ENCODE measurements at regions not wholly inside any gene's neighbourhood (a gene's known extent, or its start where the extent isn't known, plus 50 kb on each side); places are given as distances from the start of the nearest gene placed in this dataset.
A peak's percentile ranks its signal among the peaks of the same experiment; 100 is the strongest.

DNA sequence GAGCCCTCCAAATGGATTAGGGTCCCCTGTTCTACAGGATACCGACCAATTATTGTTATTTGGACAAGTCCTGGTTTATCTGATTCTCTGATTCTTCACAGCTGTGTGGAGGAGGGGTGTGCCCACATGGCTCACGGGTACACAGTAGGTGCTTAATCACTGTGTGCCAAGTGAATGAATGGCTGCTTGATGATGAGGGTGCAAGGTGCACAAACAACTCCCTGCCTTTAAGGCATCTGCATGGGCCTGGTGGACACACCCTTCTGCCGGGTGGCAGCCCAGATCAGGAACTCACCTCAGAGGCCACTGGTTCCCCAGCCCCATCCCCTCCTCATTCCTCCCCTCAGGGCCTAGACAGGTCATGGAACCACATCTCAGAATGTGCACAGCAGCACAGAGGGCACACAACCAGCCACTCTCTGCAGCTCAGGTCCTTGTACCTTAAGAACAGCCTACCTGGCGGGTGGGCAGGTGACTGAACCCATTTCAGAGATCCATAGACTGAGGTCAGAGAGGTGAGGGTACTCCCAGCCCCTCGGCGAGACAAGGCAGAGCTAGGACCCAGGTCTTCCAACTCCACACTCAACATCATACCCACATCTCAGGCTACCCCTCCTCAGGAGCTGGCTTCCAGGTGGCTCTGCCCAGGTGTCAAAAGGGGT, 50.3 kb downstream of the SHANK2 start:
- Mint-ChIP-seq H3K27ac (no peak overlapping the region), H3K4me1 (ENCODE audit: low read depth) (peaks cover 10% of the 10 kb centered on the region), H3K9me3 (ENCODE audit: low read depth) (no peaks in the 10 kb centered on the region), H3K4me3 (ENCODE audit: low read depth) (no peak overlapping the region), H3K27me3 (no peaks in the 10 kb centered on the region), H3K36me3 (ENCODE audit: insufficient read depth) (peaks cover 6% of the 10 kb centered on the region)
- no peak for DNase-seq (ENCODE audit: low spot score, unreplicated experiment)
- TF ChIP-seq, protein P1, sequence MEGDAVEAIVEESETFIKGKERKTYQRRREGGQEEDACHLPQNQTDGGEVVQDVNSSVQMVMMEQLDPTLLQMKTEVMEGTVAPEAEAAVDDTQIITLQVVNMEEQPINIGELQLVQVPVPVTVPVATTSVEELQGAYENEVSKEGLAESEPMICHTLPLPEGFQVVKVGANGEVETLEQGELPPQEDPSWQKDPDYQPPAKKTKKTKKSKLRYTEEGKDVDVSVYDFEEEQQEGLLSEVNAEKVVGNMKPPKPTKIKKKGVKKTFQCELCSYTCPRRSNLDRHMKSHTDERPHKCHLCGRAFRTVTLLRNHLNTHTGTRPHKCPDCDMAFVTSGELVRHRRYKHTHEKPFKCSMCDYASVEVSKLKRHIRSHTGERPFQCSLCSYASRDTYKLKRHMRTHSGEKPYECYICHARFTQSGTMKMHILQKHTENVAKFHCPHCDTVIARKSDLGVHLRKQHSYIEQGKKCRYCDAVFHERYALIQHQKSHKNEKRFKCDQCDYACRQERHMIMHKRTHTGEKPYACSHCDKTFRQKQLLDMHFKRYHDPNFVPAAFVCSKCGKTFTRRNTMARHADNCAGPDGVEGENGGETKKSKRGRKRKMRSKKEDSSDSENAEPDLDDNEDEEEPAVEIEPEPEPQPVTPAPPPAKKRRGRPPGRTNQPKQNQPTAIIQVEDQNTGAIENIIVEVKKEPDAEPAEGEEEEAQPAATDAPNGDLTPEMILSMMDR (IDR thresholded peaks at IDR 0.05; ENCODE audit: unreplicated experiment), result no peak

GRCh38 chr11:71201231-71201630, 51.1 kb downstream of the SHANK2 start:
- Mint-ChIP-seq H3K9me3 (ENCODE audit: low read depth) (no peaks in the 10 kb centered on the region), H3K36me3 (ENCODE audit: insufficient read depth) (peaks cover 6% of the 10 kb centered on the region), H3K4me1 (ENCODE audit: low read depth) (peaks cover 4% of the 10 kb centered on the region), H3K27ac (no peak overlapping the region), H3K27me3 (no peaks in the 10 kb centered on the region), H3K4me3 (ENCODE audit: low read depth) (no peak overlapping the region)
- TF ChIP-seq, protein P1 (IDR thresholded peaks at IDR 0.05; ENCODE audit: unreplicated experiment), result no peak
- no peak for DNase-seq (ENCODE audit: low spot score, unreplicated experiment)

- Mint-ChIP-seq H3K27ac (no peak overlapping the region), H3K27me3 (no peaks in the 10 kb centered on the region), H3K4me1 (ENCODE audit: low read depth) (no peaks in the 10 kb centered on the region), H3K36me3 (ENCODE audit: insufficient read depth) (peaks cover 6% of the 10 kb centered on the region), H3K4me3 (ENCODE audit: low read depth) (no peak overlapping the region), H3K9me3 (ENCODE audit: low read depth) (no peaks in the 10 kb centered on the region)
- DNase-seq (ENCODE audit: low spot score, unreplicated experiment), result no peak
- TF ChIP-seq, protein P1 (IDR thresholded peaks at IDR 0.05; ENCODE audit: unreplicated experiment), result no peak
These were observed 51.6 kb downstream of the SHANK2 start for GRCh38 chr11:71200761-71201160.

DNA sequence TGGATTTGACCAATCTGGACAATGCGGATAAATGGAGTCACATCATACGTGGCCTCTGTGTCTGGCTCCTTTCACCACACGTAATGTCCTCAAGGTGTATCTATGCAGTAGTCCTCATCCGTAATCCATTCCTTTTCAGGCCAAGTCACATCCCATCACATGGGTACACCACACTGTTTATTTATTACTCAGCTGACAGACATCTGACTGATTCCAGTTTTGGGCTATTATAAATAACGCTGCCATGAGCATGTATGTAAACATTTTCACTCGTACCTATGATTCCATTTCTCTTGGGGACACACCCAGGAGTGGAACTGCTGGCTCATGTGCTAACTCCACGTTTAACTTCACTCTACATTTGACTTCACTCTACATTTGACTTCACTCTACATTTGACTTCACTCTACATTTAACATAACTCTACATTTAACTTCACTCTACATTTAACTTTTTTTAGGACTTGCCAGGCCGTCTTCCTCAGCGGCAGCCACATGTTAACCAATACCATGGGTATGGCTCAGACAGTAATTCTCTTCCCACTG, 52.1 kb downstream of the SHANK2 start:
- Mint-ChIP-seq H3K4me3 (ENCODE audit: low read depth) (no peak overlapping the region), H3K4me1 (ENCODE audit: low read depth) (no peaks in the 10 kb centered on the region), H3K36me3 (ENCODE audit: insufficient read depth) (peaks cover 6% of the 10 kb centered on the region), H3K27ac (no peak overlapping the region), H3K9me3 (ENCODE audit: low read depth) (no peaks in the 10 kb centered on the region), H3K27me3 (no peaks in the 10 kb centered on the region)
- DNase-seq (ENCODE audit: low spot score, unreplicated experiment), result no peak
- TF ChIP-seq, protein P1 (IDR thresholded peaks at IDR 0.05; ENCODE audit: unreplicated experiment), result no peak

DNA sequence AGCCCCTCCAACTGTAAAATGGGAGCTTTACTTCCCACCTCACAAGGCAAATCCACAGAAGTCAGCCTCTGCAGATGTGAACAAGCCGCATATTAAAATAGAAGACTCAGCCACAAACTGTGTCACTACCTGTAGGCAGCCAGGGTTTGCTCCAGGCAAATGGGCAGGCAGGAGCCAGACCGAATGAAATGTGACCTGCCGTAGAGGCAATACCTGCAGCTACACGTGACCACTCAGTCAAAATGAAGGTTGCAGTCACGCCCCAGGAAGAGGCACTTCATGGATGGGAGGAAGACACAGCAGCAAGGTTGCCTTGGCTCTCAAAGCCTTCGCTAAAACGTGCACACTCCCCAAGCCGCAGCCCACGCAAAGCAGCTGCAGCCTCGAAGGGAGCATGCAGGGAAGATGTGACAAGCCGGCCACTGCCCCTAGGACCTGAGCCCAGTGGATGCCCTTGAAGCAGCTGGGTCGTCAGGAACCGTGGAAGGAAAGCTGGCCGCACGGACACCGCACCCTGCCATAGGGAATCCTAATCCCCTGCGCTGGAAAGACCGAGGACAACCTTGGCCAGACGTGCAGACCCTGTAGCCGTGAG, 53.1 kb downstream of the SHANK2 start:
- DNase-seq (ENCODE audit: low spot score, unreplicated experiment), result no peak
- peaks cover 4% of the 10 kb centered on the region for H3K4me1 Mint-ChIP-seq (ENCODE audit: low read depth)
- H3K36me3 Mint-ChIP-seq (ENCODE audit: insufficient read depth), result peaks cover 6% of the 10 kb centered on the region
- no peak overlapping the region for H3K4me3 Mint-ChIP-seq (ENCODE audit: low read depth)
- H3K9me3 Mint-ChIP-seq (ENCODE audit: low read depth), result no peaks in the 10 kb centered on the region
- H3K27ac Mint-ChIP-seq, result peak overlapping the region; percentile 73
- TF ChIP-seq, protein P1 (IDR thresholded peaks at IDR 0.05; ENCODE audit: unreplicated experiment), result no peak
- H3K27me3 Mint-ChIP-seq, result no peaks in the 10 kb centered on the region
